ENCODE measurements at regions not wholly inside any gene's neighbourhood (a gene's known extent, or its start where the extent isn't known, plus 50 kb on each side); places are given as distances from the start of the nearest gene placed in this dataset.

GRCh38 chr12:67456431-67456901 is 187.3 kb downstream of the CAND1 start:
- H3K4me3 Mint-ChIP-seq = no peak overlapping the region
- DNase-seq (no peak), ATAC-seq (no peak)
- peaks cover 4% of the 10 kb centered on the region for H3K9me3 Mint-ChIP-seq
- peaks cover 4% of the 10 kb centered on the region for H3K27me3 Mint-ChIP-seq (ENCODE audit: low read depth)
- no peaks in the 10 kb centered on the region for H3K36me3 Mint-ChIP-seq (ENCODE audit: insufficient read depth)
- H3K4me1 Mint-ChIP-seq (ENCODE audit: low read depth) = peaks cover 20% of the 10 kb centered on the region

- peaks cover 4% of the 10 kb centered on the region for H3K27me3 Mint-ChIP-seq (ENCODE audit: low read depth)
- DNase-seq = no peak
- peaks cover 4% of the 10 kb centered on the region for H3K9me3 Mint-ChIP-seq
- H3K4me1 Mint-ChIP-seq (ENCODE audit: low read depth) = peaks cover 13% of the 10 kb centered on the region
- no peak for ATAC-seq
- no peak overlapping the region for H3K4me3 Mint-ChIP-seq
- no peaks in the 10 kb centered on the region for H3K36me3 Mint-ChIP-seq (ENCODE audit: insufficient read depth)
Measured at GRCh38 chr12:67457136-67457535, 188.0 kb downstream of the CAND1 start.

DNA sequence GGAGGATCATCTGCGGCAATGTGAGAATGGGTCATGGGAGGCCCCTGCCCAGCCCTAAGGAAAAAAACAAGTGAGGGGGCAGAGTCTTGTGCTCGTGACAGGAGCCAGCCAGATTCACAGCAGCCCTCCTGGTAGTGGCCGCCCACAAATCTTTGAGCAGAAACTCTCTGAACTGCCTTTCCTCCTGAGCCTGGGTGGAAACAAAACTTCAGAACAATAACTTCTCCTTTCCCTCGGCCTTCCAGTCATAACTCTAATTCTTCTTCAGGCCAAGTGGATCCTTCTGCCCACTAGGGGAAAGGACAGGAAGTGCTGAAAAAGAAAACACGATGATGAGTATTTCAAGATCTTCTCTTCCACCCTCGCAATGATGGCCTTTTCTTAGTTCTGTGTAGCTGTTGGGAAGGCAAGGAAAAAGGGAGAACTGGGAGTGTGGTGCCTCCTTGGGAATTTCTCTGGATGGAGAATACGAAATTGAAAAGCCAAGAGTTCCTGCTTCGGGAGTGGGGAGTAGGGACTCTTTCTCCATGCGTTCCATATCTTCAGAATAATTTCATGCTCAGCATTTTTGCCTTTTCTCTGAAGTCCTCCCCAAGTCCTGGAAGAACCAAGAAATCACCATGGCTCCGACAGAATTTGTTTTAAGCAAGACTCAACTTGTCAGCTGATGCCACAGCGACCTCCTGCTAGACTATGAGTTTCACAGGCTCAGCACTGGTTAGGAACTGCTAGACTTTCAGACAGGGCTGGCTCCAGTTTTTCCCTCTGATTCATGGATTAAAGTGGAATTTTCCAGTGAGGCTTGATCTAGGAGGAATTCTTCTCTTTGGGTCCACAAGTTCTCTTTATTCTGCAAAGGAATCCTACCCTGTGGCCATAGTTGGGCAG is 188.9 kb downstream of the CAND1 start:
- ATAC-seq (no peak), DNase-seq (no peak)
- peaks cover 5% of the 10 kb centered on the region for H3K4me1 Mint-ChIP-seq (ENCODE audit: low read depth)
- peaks cover 2% of the 10 kb centered on the region for H3K9me3 Mint-ChIP-seq
- no peak overlapping the region for H3K4me3 Mint-ChIP-seq
- no peaks in the 10 kb centered on the region for H3K36me3 Mint-ChIP-seq (ENCODE audit: insufficient read depth)
- H3K27me3 Mint-ChIP-seq (ENCODE audit: low read depth) = peaks cover 4% of the 10 kb centered on the region

GRCh38 chr12:67459173-67459572 is 189.4 kb upstream of the DYRK2 start:
- DNase-seq (no peak), ATAC-seq (no peak)
- no peaks in the 10 kb centered on the region for H3K9me3 Mint-ChIP-seq
- H3K27me3 Mint-ChIP-seq (ENCODE audit: low read depth) = peaks cover 2% of the 10 kb centered on the region
- no peaks in the 10 kb centered on the region for H3K36me3 Mint-ChIP-seq (ENCODE audit: insufficient read depth)
- peaks cover 1% of the 10 kb centered on the region for H3K4me1 Mint-ChIP-seq (ENCODE audit: low read depth)
- H3K4me3 Mint-ChIP-seq = no peak overlapping the region

GRCh38 chr12:67459578-67459977 is 189.0 kb upstream of the DYRK2 start:
- Mint-ChIP-seq H3K36me3 (ENCODE audit: insufficient read depth) (no peaks in the 10 kb centered on the region), H3K27me3 (ENCODE audit: low read depth) (peaks cover 2% of the 10 kb centered on the region), H3K4me3 (no peak overlapping the region), H3K4me1 (ENCODE audit: low read depth) (peaks cover 1% of the 10 kb centered on the region), H3K9me3 (no peaks in the 10 kb centered on the region)
- ATAC-seq (no peak), DNase-seq (no peak)

DNA sequence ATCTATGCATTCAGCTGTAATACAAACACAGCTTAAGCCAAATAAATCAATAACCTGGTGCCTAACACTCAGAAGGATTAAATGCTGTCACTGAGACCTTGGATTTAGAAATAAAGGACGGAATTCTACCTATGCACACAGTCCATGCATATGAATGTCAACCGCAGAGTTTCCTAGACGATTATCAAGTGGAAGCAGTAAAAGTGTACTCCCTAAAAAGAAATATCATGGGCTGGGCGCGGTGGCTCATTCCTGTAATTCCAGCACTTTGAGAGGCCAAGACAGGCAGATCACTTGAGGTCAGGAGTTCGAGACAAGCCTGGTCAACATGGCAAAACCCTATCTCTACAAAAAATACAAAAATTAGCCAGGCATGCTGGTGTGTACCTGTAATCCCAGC is 188.2 kb upstream of the DYRK2 start:
- no peak overlapping the region for H3K4me3 Mint-ChIP-seq
- DNase-seq = no peak
- no peaks in the 10 kb centered on the region for H3K36me3 Mint-ChIP-seq (ENCODE audit: insufficient read depth)
- peaks cover 2% of the 10 kb centered on the region for H3K27me3 Mint-ChIP-seq (ENCODE audit: low read depth)
- H3K4me1 Mint-ChIP-seq (ENCODE audit: low read depth) = peaks cover 1% of the 10 kb centered on the region
- H3K9me3 Mint-ChIP-seq = no peaks in the 10 kb centered on the region
- ATAC-seq = no peak

DNA sequence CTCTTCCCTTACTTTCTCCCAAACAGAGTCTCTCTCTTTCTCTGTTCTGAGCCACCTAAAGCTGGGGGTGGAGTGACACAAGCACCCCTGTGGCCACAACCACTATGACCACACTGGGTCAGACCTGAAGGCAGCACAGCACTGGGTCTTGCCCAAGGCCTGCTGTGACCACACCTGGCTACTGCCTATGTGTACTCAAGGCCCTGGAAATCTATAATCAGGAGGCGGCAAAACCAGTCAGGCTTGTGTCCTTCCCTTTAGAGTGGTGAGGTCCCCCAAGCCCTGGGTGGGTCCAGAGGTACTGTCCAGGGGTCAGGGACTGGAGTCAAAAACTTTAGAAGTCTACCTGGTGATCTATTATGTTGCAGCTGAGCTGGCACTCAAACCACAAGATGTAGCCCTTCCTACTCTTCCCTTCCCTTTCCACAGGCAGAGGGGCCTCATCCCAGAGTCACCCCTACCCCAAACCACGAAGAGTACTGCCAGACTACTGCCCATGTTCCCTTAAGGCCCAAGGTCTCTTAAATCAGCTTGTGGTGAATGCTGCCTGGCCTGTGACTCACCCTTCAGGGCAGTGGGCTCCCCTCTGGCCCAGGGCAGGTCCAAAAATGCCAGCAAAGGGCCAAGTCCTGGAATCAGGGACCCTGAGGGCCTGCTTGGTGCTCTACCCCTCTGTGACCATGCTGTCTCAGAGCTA is 179.8 kb upstream of the DYRK2 start:
- Mint-ChIP-seq H3K4me3 (no peak overlapping the region), H3K27me3 (ENCODE audit: low read depth) (no peaks in the 10 kb centered on the region), H3K4me1 (ENCODE audit: low read depth) (no peaks in the 10 kb centered on the region), H3K36me3 (ENCODE audit: insufficient read depth) (peaks cover 4% of the 10 kb centered on the region), H3K9me3 (peaks cover 18% of the 10 kb centered on the region)
- ATAC-seq = no peak
- DNase-seq = no peak

DNA sequence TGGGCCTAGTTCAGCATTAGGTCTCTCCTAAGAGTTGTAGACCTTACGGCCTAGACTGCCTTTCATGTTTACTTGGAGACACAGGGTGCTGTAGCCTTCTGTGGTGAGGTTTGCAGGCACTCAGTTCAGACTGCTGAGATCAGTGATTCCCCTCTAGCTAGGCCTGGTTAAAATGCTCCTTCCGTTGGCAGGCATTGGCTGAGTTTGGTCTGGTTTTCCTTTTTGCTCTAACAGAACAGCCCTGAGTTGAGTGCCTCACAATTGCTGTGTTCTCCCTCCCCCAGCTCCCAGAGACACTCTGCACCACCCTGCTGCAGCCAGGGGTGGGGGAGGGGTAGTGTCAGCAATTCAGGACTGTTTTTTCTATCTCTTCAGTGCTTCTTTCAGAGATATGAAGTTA is 178.9 kb upstream of the DYRK2 start:
- no peak for ATAC-seq

DNA sequence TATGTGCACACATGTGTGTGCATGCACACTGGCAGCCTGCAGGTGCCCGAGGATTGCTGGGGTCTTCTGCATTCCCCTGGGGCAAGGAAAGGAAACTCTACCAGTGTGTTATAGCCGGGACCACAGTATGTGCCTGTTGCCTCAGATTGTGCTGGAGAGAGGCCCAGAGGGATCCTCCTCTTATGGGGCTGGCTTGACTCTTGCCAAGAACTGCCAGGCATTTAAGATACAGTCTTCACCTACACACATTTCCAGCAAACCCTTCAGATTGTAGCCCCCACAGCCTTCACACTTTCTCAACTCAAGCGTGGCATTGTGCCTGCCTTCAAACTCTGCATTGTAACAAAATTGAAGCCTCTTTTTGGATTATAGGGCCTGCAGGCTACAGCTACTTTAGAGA is 176.7 kb upstream of the DYRK2 start:
- peaks cover 2% of the 10 kb centered on the region for H3K4me1 Mint-ChIP-seq (ENCODE audit: low read depth)
- peaks cover 2% of the 10 kb centered on the region for H3K36me3 Mint-ChIP-seq (ENCODE audit: insufficient read depth)
- no peak for DNase-seq
- no peaks in the 10 kb centered on the region for H3K27me3 Mint-ChIP-seq (ENCODE audit: low read depth)
- H3K9me3 Mint-ChIP-seq = peaks cover 11% of the 10 kb centered on the region
- H3K4me3 Mint-ChIP-seq = no peak overlapping the region
- ATAC-seq = no peak

More for the DNA sequence above, 178.9 kb upstream of the DYRK2 start:
- Mint-ChIP-seq H3K4me3 (no peak overlapping the region), H3K4me1 (ENCODE audit: low read depth) (no peaks in the 10 kb centered on the region), H3K27me3 (ENCODE audit: low read depth) (no peaks in the 10 kb centered on the region), H3K9me3 (peaks cover 18% of the 10 kb centered on the region), H3K36me3 (ENCODE audit: insufficient read depth) (peaks cover 4% of the 10 kb centered on the region)
- no peak for DNase-seq

GRCh38 chr12:67472539-67472938 is 176.0 kb upstream of the DYRK2 start:
- ATAC-seq = no peak
- Mint-ChIP-seq H3K27me3 (ENCODE audit: low read depth) (no peaks in the 10 kb centered on the region), H3K36me3 (ENCODE audit: insufficient read depth) (no peaks in the 10 kb centered on the region), H3K4me3 (no peak overlapping the region), H3K4me1 (ENCODE audit: low read depth) (peaks cover 2% of the 10 kb centered on the region), H3K9me3 (peaks cover 4% of the 10 kb centered on the region)
- DNase-seq = no peak

DNA sequence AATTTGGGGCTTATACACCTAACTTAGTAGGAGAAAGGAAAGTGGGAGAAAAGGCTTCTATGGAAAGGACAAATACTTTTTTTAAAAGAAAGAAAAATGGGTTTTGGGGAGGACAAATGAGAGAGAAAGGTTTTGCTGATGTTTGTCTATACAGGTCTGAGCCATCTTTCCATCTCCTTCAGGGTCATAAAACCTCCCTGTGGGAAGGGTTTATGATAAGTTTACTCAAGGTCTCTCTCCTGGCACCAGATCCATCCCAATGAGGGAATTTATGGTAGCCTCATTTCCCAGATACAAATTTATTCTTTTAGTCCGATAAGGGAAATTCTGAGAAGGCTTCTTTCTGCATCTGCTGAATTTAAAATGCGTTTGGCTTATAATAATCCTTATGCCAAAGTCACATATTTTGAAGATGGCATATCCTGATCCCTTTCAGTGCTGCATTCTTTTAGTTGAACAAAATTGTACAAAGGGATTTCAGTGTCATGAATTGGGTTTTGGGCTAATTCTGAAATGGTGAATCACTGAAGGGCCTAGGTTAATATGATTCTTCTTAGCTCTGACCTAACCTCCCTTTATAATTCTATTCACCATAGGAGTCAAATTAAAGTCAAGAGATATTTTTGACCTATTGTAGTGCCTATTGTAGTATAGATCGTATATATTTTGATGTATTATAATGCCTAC is 173.5 kb upstream of the DYRK2 start:
- ATAC-seq (no peak), DNase-seq (no peak)
- no peaks in the 10 kb centered on the region for H3K9me3 Mint-ChIP-seq
- peaks cover 2% of the 10 kb centered on the region for H3K4me1 Mint-ChIP-seq (ENCODE audit: low read depth)
- no peaks in the 10 kb centered on the region for H3K36me3 Mint-ChIP-seq (ENCODE audit: insufficient read depth)
- no peak overlapping the region for H3K4me3 Mint-ChIP-seq
- no peaks in the 10 kb centered on the region for H3K27me3 Mint-ChIP-seq (ENCODE audit: low read depth)

GRCh38 chr12:67475725-67476124 is 172.8 kb upstream of the DYRK2 start:
- Mint-ChIP-seq H3K4me3 (no peak overlapping the region), H3K27me3 (ENCODE audit: low read depth) (no peaks in the 10 kb centered on the region), H3K4me1 (ENCODE audit: low read depth) (peaks cover 2% of the 10 kb centered on the region), H3K36me3 (ENCODE audit: insufficient read depth) (no peaks in the 10 kb centered on the region), H3K9me3 (no peaks in the 10 kb centered on the region)
- ATAC-seq (no peak), DNase-seq (no peak)

GRCh38 chr12:67477681-67478265 is 170.8 kb upstream of the DYRK2 start:
- ATAC-seq = no peak
- Mint-ChIP-seq H3K4me3 (no peak overlapping the region), H3K36me3 (ENCODE audit: insufficient read depth) (no peaks in the 10 kb centered on the region), H3K27me3 (ENCODE audit: low read depth) (no peaks in the 10 kb centered on the region), H3K4me1 (ENCODE audit: low read depth) (peaks cover 9% of the 10 kb centered on the region), H3K9me3 (no peaks in the 10 kb centered on the region)
- no peak for DNase-seq

All from activated T-cell treated with anti-CD3 and anti-CD28 coated beads, Interleukin-2, amount 50 U/mL, for 4 hours (primary cell).